ENCODE measurements at regions not wholly inside any gene's neighbourhood (a gene's known extent, or its start where the extent isn't known, plus 50 kb on each side); places are given as distances from the start of the nearest gene placed in this dataset.

DNA sequence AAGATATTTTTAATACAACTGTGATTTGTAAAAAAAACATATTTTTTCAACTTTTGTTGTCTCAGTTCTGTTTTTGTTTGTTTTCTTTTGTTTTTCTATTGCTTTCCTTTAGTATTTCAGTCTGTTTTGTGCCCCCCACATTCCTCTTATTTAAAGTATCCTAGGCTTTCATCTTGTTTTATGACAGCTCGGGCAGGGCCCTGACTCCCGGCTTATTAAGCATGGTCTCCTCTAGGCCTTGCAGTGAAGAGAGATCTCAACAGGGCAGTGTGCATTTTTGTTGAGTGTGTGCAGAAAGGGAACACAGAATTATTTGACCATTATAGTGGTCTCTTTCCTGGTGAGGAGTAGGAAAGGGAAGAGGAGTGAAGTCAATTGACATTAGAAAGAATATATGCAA is 110.2 kb upstream of the SLC38A4 start:
- WGBS, 5 donors = 41 to 84% (median 59%) methylated on average over 2 of the region's 2 CpGs
- Histone ChIP-seq H3K27ac (no peak overlapping the region), H3K4me1 (no peaks in the 10 kb centered on the region), H3K4me3 (no peak overlapping the region), H3K36me3 (no peaks in the 10 kb centered on the region), H3K27me3 (no peaks in the 10 kb centered on the region), H3K9me3 (no peaks in the 10 kb centered on the region)
- TF ChIP-seq EP300 (IDR thresholded peaks at IDR 0.05) = no peak
- no peak for TF ChIP-seq POLR2A (IDR thresholded peaks at IDR 0.05)
- TF ChIP-seq POLR2AphosphoS5 (IDR thresholded peaks at IDR 0.05) = no peak
- TF ChIP-seq, protein P1, sequence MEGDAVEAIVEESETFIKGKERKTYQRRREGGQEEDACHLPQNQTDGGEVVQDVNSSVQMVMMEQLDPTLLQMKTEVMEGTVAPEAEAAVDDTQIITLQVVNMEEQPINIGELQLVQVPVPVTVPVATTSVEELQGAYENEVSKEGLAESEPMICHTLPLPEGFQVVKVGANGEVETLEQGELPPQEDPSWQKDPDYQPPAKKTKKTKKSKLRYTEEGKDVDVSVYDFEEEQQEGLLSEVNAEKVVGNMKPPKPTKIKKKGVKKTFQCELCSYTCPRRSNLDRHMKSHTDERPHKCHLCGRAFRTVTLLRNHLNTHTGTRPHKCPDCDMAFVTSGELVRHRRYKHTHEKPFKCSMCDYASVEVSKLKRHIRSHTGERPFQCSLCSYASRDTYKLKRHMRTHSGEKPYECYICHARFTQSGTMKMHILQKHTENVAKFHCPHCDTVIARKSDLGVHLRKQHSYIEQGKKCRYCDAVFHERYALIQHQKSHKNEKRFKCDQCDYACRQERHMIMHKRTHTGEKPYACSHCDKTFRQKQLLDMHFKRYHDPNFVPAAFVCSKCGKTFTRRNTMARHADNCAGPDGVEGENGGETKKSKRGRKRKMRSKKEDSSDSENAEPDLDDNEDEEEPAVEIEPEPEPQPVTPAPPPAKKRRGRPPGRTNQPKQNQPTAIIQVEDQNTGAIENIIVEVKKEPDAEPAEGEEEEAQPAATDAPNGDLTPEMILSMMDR (IDR thresholded peaks at IDR 0.05) = no peak
- DNase-seq = no peak
- intact Hi-C loops (cut with DNase I; ENCODE audit: low total_unique reads) = no loop called here

DNA sequence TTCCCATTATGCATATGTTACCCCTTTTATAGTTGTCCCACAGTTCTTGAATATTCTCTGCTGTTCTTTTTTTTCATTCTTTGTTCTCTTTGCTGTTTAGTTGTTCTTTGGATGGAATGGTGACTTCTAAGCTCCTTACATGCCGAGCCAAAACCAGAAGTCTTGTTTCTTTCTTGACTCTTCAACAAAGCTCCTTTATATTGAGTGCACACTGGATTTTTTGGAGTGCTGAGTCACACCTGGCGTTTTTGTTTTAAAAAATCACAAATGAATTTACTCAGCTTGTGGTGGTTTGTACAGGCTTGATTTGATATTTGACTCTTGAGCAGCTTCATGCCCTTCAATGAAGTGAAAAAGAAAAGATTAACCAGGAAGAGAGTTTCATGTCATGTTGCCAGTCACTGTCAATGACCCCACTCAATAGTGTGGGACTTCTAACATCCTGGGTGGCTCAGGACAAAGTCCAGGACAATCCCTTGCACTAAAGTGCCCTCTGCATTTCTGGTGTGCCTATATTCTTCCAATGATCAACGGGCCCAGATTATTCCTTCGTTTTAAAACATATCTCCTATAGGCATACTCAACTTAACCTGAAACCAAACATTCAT is 112.4 kb upstream of the SLC38A4 start:
- no peak overlapping the region for H3K27ac ChIP-seq
- no peaks in the 10 kb centered on the region for H3K36me3 ChIP-seq
- WGBS, 5 donors = 61 to 65% (median 63%) methylated on average over 4 of the region's 4 CpGs
- no peak for DNase-seq
- no peaks in the 10 kb centered on the region for H3K4me1 ChIP-seq
- TF ChIP-seq POLR2AphosphoS5 (IDR thresholded peaks at IDR 0.05) = no peak
- no peak for TF ChIP-seq POLR2A (IDR thresholded peaks at IDR 0.05)
- no peak for TF ChIP-seq EP300 (IDR thresholded peaks at IDR 0.05)
- no peaks in the 10 kb centered on the region for H3K27me3 ChIP-seq
- intact Hi-C loops (cut with DNase I; ENCODE audit: low total_unique reads) = no loop called here
- H3K9me3 ChIP-seq = no peaks in the 10 kb centered on the region
- H3K4me3 ChIP-seq = no peak overlapping the region

DNA sequence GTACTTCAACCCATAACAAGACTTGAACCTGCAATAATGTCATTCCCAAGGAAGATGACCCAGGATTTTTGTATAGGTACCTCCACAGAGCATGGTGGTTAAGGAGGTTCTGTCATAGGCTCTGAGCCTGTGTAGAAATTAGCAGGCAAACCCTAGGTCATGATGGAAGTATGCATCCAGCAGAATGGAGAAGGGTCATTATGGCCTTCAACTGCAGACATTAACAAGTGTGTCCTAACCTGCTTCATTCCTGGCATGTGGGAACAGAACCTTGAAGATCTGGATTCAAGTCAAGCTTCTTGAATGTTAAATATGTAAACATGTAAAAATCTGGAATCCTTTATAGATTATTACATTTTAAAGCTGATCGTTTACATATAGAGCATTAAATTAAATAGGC is 116.2 kb upstream of the SLC38A4 start:
- Histone ChIP-seq H3K4me1 (no peaks in the 10 kb centered on the region), H3K9me3 (no peaks in the 10 kb centered on the region), H3K27me3 (no peaks in the 10 kb centered on the region), H3K4me3 (no peak overlapping the region), H3K27ac (no peak overlapping the region), H3K36me3 (no peaks in the 10 kb centered on the region)
- 49 to 98% (median 93%) methylated on average over 1 of the region's 1 CpG for WGBS, 5 donors
- intact Hi-C loops (cut with DNase I; ENCODE audit: low total_unique reads) = no loop called here
- no peak for DNase-seq
- no peak for TF ChIP-seq POLR2A (IDR thresholded peaks at IDR 0.05)
- TF ChIP-seq POLR2AphosphoS5 (IDR thresholded peaks at IDR 0.05) = no peak
- TF ChIP-seq, protein P1 (IDR thresholded peaks at IDR 0.05) = no peak

DNA sequence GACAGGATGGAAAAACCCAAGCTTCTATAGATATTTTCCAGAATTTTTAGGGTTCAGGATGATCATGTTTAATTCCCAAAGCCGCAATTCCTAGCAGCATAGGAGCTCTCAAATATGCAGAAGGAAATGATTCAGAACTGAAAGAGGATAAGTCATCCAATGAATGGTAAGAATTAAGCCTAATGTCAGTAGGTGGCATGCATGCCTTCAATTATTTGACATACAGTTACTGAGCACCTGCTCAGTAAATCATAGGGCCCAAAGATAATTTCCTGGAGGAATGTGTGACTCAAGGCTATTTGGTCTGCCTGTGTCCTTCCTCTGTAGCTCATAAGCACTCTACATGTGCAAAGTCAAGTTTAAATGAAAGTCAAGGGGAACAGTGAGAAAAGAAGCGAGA is 116.8 kb upstream of the SLC38A4 start:
- Histone ChIP-seq H3K27me3 (no peaks in the 10 kb centered on the region), H3K4me3 (no peak overlapping the region), H3K4me1 (no peaks in the 10 kb centered on the region), H3K9me3 (no peaks in the 10 kb centered on the region), H3K27ac (no peak overlapping the region), H3K36me3 (no peaks in the 10 kb centered on the region)
- no peak for DNase-seq
- TF ChIP-seq EP300 (IDR thresholded peaks at IDR 0.05) (no peak), POLR2AphosphoS5 (IDR thresholded peaks at IDR 0.05) (no peak), POLR2A (IDR thresholded peaks at IDR 0.05) (no peak)
- TF ChIP-seq, protein P1 (IDR thresholded peaks at IDR 0.05) = no peak
- intact Hi-C loops (cut with DNase I; ENCODE audit: low total_unique reads) = no loop called here
- 80 to 94% (median 89%) methylated on average over 2 of the region's 2 CpGs for WGBS, 5 donors

DNA sequence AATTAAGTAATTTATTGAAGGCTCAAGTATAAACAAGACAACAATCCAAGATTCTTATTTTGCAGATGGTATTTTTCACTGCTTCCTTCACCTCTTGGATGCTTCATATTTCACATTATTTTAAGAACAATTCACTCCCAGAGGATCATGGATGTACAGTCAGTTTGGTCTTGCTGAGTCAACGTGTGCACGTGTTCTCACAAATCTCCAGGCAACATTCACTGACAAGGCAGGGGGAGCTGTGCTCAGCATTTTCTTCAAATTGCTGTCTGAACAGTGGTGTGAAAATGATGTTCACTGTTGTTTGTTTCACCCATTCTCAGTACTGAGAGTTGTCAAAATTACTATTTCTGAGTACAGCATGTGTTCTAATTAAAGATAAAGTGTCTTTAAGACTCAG is 118.3 kb upstream of the SLC38A4 start:
- H3K36me3 ChIP-seq = no peaks in the 10 kb centered on the region
- intact Hi-C loops (cut with DNase I; ENCODE audit: low total_unique reads) = no loop called here
- H3K27ac ChIP-seq = no peak overlapping the region
- no peaks in the 10 kb centered on the region for H3K27me3 ChIP-seq
- TF ChIP-seq POLR2AphosphoS5 (IDR thresholded peaks at IDR 0.05) = no peak
- no peaks in the 10 kb centered on the region for H3K4me1 ChIP-seq
- H3K9me3 ChIP-seq = no peaks in the 10 kb centered on the region
- WGBS, 5 donors = 7 to 26% (median 12%) methylated on average over 2 of the region's 2 CpGs
- H3K4me3 ChIP-seq = no peak overlapping the region
- DNase-seq = peak in 1 of 2 donors; percentile 62

Data from stomach (tissue), 8 donors.